Duodenal mucosa (tissue), 2 donors: ENCODE measurements at regions not wholly inside any gene's neighbourhood (a gene's known extent, or its start where the extent isn't known, plus 50 kb on each side); places are given as distances from the start of the nearest gene placed in this dataset.
A peak's percentile ranks its signal among the peaks of the same experiment; 100 is the strongest.

ENCODE experiments used
- H3K27ac ChIP-seq: one replicate; pipeline ENCODE4 v1.7.0; 2013; ENCODE audit warnings: low read depth, low read length
- H3K27me3 ChIP-seq, 2 donors: one replicate each; pipeline ENCODE4 v1.7.0; 2013; ENCODE audit warnings: low read length in 2 of 2, control low read depth in 1 of 2; ENCODE audit not compliant: insufficient read depth in 2 of 2, control insufficient read depth in 1 of 2
- H3K36me3 ChIP-seq, 2 donors: one replicate each; pipeline ENCODE4 v1.7.0; 2013; ENCODE audit warnings: low read length in 2 of 2, control low read depth in 1 of 2; ENCODE audit not compliant: insufficient read depth in 2 of 2, control insufficient read depth in 1 of 2
- H3K4me1 ChIP-seq, 2 donors: one replicate each; pipeline ENCODE4 v1.7.0; 2013; ENCODE audit warnings: low read length in 2 of 2, control low read depth in 1 of 2; ENCODE audit not compliant: insufficient read depth in 2 of 2, control insufficient read depth in 1 of 2
- H3K4me3 ChIP-seq, 2 donors: one replicate each; pipeline ENCODE4 v1.7.0; 2013; ENCODE audit warnings: low read length in 2 of 2, low read depth in 1 of 2
- H3K9ac ChIP-seq, 2 donors: one replicate each; pipeline ENCODE4 v1.7.0; 2013; ENCODE audit warnings: low read length in 2 of 2, low read depth in 1 of 2
- H3K9me3 ChIP-seq, 2 donors: one replicate each; pipeline ENCODE4 v1.7.0; 2013; ENCODE audit warnings: low read length in 2 of 2, control low read depth in 1 of 2; ENCODE audit not compliant: control insufficient read depth in 1 of 2

GRCh38 chr14:73800970-73801515, 50.6 kb upstream of the PTGR2 start:
- no peaks in the 10 kb centered on the region for H3K27me3 ChIP-seq
- no peaks in the 10 kb centered on the region for H3K9me3 ChIP-seq
- H3K9ac ChIP-seq: no peak overlapping the region
- H3K4me1 ChIP-seq: peaks cover 34% of the 10 kb centered on the region in 2 donors
- H3K4me3 ChIP-seq: no peak overlapping the region
- no peak overlapping the region for H3K27ac ChIP-seq
- H3K36me3 ChIP-seq: no peaks in the 10 kb centered on the region

- H3K4me1 ChIP-seq: peaks cover 40 to 45% of the 10 kb centered on the region in 2 donors
- H3K9me3 ChIP-seq: no peaks in the 10 kb centered on the region
- no peak overlapping the region for H3K27ac ChIP-seq
- no peaks in the 10 kb centered on the region for H3K27me3 ChIP-seq
- no peaks in the 10 kb centered on the region for H3K36me3 ChIP-seq
- H3K4me3 ChIP-seq: no peak overlapping the region
- no peak overlapping the region for H3K9ac ChIP-seq
Observed at GRCh38 chr14:73797543-73798265, 53.9 kb upstream of the PTGR2 start.

DNA sequence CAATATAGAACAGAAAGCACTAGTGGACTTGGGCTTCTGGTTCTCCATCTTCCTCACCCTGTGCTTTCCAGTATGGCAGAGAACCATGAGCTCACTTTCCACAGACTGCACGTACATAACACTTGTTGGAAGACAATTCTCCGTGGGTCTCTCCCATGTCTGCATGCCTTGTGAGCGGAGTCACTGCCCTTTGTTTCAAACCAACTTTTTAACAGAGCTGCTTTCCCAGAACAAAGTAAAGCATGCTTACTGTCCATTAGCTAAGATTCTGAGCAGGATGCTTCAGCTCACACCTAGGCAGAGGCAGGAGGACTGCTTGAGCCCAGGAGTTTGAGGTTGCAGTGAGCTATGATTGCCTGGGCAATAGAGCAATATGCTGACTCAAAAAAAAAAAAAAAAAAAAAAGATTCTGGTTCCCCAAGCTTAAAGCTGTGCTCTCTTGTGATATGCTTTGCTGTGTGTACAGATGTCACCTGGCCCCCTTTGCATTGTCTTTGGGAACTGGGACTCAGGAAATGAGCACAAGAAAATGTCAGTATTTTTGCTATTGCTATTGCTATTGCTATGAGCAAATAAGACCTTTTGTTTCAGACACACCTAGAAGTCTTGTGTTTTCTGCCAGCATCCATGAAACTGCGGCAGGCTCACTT, 54.6 kb upstream of the PTGR2 start:
- no peak overlapping the region for H3K4me3 ChIP-seq
- H3K36me3 ChIP-seq: no peaks in the 10 kb centered on the region
- H3K27me3 ChIP-seq: no peaks in the 10 kb centered on the region
- H3K9me3 ChIP-seq: no peaks in the 10 kb centered on the region
- H3K4me1 ChIP-seq: peaks cover 36 to 38% of the 10 kb centered on the region in 2 donors
- H3K9ac ChIP-seq: no peak overlapping the region
- no peak overlapping the region for H3K27ac ChIP-seq

DNA sequence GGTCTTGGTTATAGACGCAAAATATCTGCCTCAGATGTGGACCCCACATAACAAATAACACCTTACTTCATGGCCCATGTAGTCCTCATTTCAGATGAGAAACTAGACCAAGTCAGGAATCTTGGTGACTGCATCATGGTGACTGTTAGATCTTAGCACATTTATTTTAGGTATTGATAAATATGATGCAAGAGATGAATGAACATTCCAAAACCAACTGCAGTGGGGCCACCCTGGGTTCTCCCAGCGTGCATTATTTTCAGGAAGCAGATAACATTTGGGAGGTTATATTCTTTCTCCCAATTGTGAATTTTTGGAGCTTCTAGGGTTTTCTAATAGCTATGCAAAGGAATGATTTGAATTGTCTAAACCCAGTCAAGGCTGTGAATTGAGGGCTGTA, 55.2 kb upstream of the PTGR2 start:
- H3K9me3 ChIP-seq: no peaks in the 10 kb centered on the region
- peak overlapping the region; percentile 3 for H3K27ac ChIP-seq
- peaks cover 34 to 36% of the 10 kb centered on the region in 2 donors for H3K4me1 ChIP-seq
- no peaks in the 10 kb centered on the region for H3K27me3 ChIP-seq
- peak overlapping the region in 1 of 2 donors; percentile 24 for H3K9ac ChIP-seq
- no peak overlapping the region for H3K4me3 ChIP-seq
- H3K36me3 ChIP-seq: no peaks in the 10 kb centered on the region

DNA sequence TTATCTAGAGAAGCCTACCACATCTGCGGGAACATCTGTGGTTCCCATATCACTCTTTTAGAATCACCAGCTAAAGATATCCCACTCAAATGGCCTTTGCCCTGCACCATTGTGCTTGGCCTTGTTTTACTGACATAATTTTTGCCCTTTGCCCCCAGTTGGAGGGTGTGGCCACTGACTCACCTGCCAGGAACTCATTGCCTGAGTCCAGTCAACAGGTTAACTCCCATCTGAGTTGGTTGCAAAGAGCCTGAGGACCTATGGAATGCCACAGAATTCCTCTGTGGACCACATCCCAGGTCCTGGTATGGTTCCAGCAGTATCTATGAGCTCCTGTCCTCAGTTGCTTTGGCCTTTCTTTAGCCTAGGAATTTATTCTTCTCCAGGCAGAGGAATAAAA, 55.7 kb upstream of the PTGR2 start:
- Histone ChIP-seq H3K4me1 (peaks cover 34 to 36% of the 10 kb centered on the region in 2 donors), H3K27ac (peak overlapping the region; percentile 3), H3K9me3 (no peaks in the 10 kb centered on the region), H3K4me3 (no peak overlapping the region), H3K27me3 (no peaks in the 10 kb centered on the region), H3K9ac (peak overlapping the region in 1 of 2 donors; percentile 24), H3K36me3 (no peaks in the 10 kb centered on the region)

DNA sequence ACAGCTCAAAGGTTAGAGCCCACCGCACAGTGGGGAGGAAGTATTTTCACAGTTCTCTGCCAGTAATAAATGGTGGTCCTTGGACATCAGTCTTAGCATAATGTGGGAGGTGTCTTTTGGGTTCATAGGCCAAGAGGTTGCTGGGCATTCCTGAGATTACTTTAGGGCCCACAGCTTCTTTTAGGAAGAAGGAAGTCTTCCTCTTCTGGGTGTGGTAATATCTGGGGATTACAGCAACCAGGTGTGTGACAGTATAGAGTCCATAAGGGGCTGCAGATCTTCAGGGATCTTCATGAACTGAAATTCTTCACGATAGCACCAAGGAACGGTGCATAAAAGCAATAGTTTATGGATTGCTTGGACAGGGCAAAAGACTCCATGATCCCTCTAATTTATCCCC, 56.2 kb upstream of the PTGR2 start:
- Histone ChIP-seq H3K27ac (peak overlapping the region; percentile 60), H3K9ac (peak overlapping the region in 1 of 2 donors; percentile 2), H3K36me3 (no peaks in the 10 kb centered on the region), H3K9me3 (no peaks in the 10 kb centered on the region), H3K27me3 (no peaks in the 10 kb centered on the region), H3K4me1 (peaks cover 34% of the 10 kb centered on the region in 2 donors), H3K4me3 (no peak overlapping the region)

GRCh38 chr14:73794146-73794545, 57.5 kb upstream of the PTGR2 start:
- H3K36me3 ChIP-seq: no peaks in the 10 kb centered on the region
- peaks cover 41 to 42% of the 10 kb centered on the region in 2 donors for H3K4me1 ChIP-seq
- no peak overlapping the region for H3K4me3 ChIP-seq
- H3K9ac ChIP-seq: no peak overlapping the region
- no peaks in the 10 kb centered on the region for H3K27me3 ChIP-seq
- H3K9me3 ChIP-seq: no peaks in the 10 kb centered on the region
- H3K27ac ChIP-seq: no peak overlapping the region

GRCh38 chr14:73792481-73792880, 59.1 kb upstream of the PTGR2 start:
- H3K36me3 ChIP-seq: no peaks in the 10 kb centered on the region
- H3K4me1 ChIP-seq: peaks cover 41 to 51% of the 10 kb centered on the region in 2 donors
- H3K27me3 ChIP-seq: no peaks in the 10 kb centered on the region
- no peak overlapping the region for H3K4me3 ChIP-seq
- H3K9me3 ChIP-seq: no peaks in the 10 kb centered on the region
- H3K27ac ChIP-seq: no peak overlapping the region
- no peak overlapping the region for H3K9ac ChIP-seq

DNA sequence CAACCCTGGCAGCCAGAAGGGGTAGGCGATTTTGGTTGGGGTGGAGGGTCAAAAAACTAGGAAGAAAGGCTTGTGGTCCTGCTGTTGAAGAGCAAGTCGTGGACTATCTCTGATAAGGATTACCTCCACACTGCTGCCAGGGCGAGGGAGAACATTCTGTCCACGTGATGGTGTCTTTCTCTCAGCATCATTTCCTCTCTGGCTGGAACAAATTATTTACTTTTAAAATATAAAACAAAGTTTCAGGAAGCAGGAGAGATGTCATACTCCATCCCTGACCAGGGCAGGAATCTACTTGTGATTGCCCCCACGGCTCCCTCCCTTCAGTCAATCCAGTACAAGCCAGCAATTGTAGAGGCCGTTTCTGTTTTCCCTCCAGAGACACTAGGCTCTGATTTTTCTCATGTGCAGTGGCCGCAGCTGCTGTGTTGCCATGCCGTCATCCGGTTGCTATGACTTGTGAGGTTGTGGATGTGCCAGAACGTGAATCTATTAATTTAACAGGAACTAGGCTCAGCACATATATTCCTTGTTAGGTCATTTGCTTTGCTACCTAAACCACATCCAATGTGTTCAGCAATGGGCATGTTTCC, 61.5 kb upstream of the PTGR2 start:
- H3K9ac ChIP-seq: peak overlapping the region; percentile 20 to 30
- H3K4me3 ChIP-seq: no peak overlapping the region
- H3K4me1 ChIP-seq: peaks cover 29 to 35% of the 10 kb centered on the region in 2 donors
- H3K36me3 ChIP-seq: no peaks in the 10 kb centered on the region
- H3K27me3 ChIP-seq: no peaks in the 10 kb centered on the region
- H3K9me3 ChIP-seq: no peaks in the 10 kb centered on the region
- H3K27ac ChIP-seq: peak overlapping the region; percentile 79
